OCI-LY3 (cell line): ENCODE measurements at regions not wholly inside any gene's neighbourhood (a gene's known extent, or its start where the extent isn't known, plus 50 kb on each side); places are given as distances from the start of the nearest gene placed in this dataset.

Experiments used
- CTCF ChIP-seq: fragments of 200-600, 300-600 bp; sonication (generic); IDR thresholded peaks from 2 replicates; pipeline ENCODE4 v1.5.1; 2014; ENCODE audit warnings: antibody characterized with exemption, low read length, low read depth
- EZH2phosphoT487 ChIP-seq: fragments of 200-600 bp; shearing (Covaris generic); IDR thresholded peaks from 2 replicates; pipeline ENCODE4 v1.6.1; 2018; ENCODE audit warnings: antibody characterized with exemption, mixed run types, low read depth

GRCh38 chr5:51669095-51669494, 285.8 kb downstream of the ISL1 start:
- no peak for TF ChIP-seq CTCF
- no peak for TF ChIP-seq EZH2phosphoT487
